ENCODE measurements at regions not wholly inside any gene's neighbourhood (a gene's known extent, or its start where the extent isn't known, plus 50 kb on each side); places are given as distances from the start of the nearest gene placed in this dataset.

GRCh38 chr1:61533546-61533945 lies 191.4 kb downstream of the TM2D1 start:
- Histone ChIP-seq H3K4me1 (ENCODE audit: low read depth, poor library complexity, severe bottlenecking) (peaks cover 14% of the 10 kb centered on the region), H3K4me2 (no peak overlapping the region), H2AFZ (ENCODE audit: low read depth) (no peak overlapping the region), H3K9ac (no peak overlapping the region), H3K36me3 (ENCODE audit: insufficient read depth) (no peaks in the 10 kb centered on the region), H3K4me3 (IDR thresholded peaks at IDR 0.05; ENCODE audit: insufficient read depth, low read depth, low read length) (no peak overlapping the region), H4K20me1 (ENCODE audit: insufficient read depth) (no peaks in the 10 kb centered on the region), H3K27me3 (ENCODE audit: insufficient read depth, low read depth) (no peaks in the 10 kb centered on the region), H3K79me2 (ENCODE audit: insufficient read depth, low read depth) (no peaks in the 10 kb centered on the region), H3K27ac (no peak overlapping the region)
- no peak for TF ChIP-seq CTCF (conservative IDR thresholded peaks at IDR 0.05; ENCODE audit: low read depth, low read length)

- Histone ChIP-seq H3K4me3 (IDR thresholded peaks at IDR 0.05; ENCODE audit: insufficient read depth, low read depth, low read length) (no peak overlapping the region), H3K27me3 (ENCODE audit: insufficient read depth, low read depth) (no peaks in the 10 kb centered on the region), H3K27ac (no peak overlapping the region), H3K4me2 (no peak overlapping the region), H3K36me3 (ENCODE audit: insufficient read depth) (no peaks in the 10 kb centered on the region), H2AFZ (ENCODE audit: low read depth) (no peak overlapping the region), H3K79me2 (ENCODE audit: insufficient read depth, low read depth) (no peaks in the 10 kb centered on the region), H3K4me1 (ENCODE audit: low read depth, poor library complexity, severe bottlenecking) (peaks cover 12% of the 10 kb centered on the region), H4K20me1 (ENCODE audit: insufficient read depth) (no peaks in the 10 kb centered on the region), H3K9ac (no peak overlapping the region)
- TF ChIP-seq CTCF (conservative IDR thresholded peaks at IDR 0.05; ENCODE audit: low read depth, low read length) = no peak
Observed at GRCh38 chr1:61531716-61532115, 193.2 kb downstream of the TM2D1 start.

GRCh38 chr1:61523893-61524605 lies 200.9 kb downstream of the TM2D1 start:
- peaks cover 5% of the 10 kb centered on the region for H3K4me1 ChIP-seq (ENCODE audit: low read depth, poor library complexity, severe bottlenecking)
- H3K4me3 ChIP-seq (IDR thresholded peaks at IDR 0.05; ENCODE audit: insufficient read depth, low read depth, low read length) = no peak overlapping the region
- H4K20me1 ChIP-seq (ENCODE audit: insufficient read depth) = no peaks in the 10 kb centered on the region
- TF ChIP-seq CTCF (conservative IDR thresholded peaks at IDR 0.05; ENCODE audit: low read depth, low read length) = no peak
- H3K4me2 ChIP-seq = no peak overlapping the region
- no peak overlapping the region for H3K9ac ChIP-seq
- H2AFZ ChIP-seq (ENCODE audit: low read depth) = no peak overlapping the region
- no peaks in the 10 kb centered on the region for H3K27me3 ChIP-seq (ENCODE audit: insufficient read depth, low read depth)
- no peak overlapping the region for H3K27ac ChIP-seq
- no peaks in the 10 kb centered on the region for H3K79me2 ChIP-seq (ENCODE audit: insufficient read depth, low read depth)
- no peaks in the 10 kb centered on the region for H3K36me3 ChIP-seq (ENCODE audit: insufficient read depth)

- Histone ChIP-seq H3K27me3 (ENCODE audit: insufficient read depth, low read depth) (no peaks in the 10 kb centered on the region), H3K36me3 (ENCODE audit: insufficient read depth) (no peaks in the 10 kb centered on the region), H4K20me1 (ENCODE audit: insufficient read depth) (no peaks in the 10 kb centered on the region), H3K79me2 (ENCODE audit: insufficient read depth, low read depth) (no peaks in the 10 kb centered on the region), H3K9ac (no peak overlapping the region), H3K4me1 (ENCODE audit: low read depth, poor library complexity, severe bottlenecking) (peaks cover 5% of the 10 kb centered on the region), H3K27ac (no peak overlapping the region), H2AFZ (ENCODE audit: low read depth) (no peak overlapping the region), H3K4me2 (no peak overlapping the region), H3K4me3 (IDR thresholded peaks at IDR 0.05; ENCODE audit: insufficient read depth, low read depth, low read length) (no peak overlapping the region)
- TF ChIP-seq CTCF (conservative IDR thresholded peaks at IDR 0.05; ENCODE audit: low read depth, low read length) = no peak
Observed at GRCh38 chr1:61523229-61523628, 201.7 kb downstream of the TM2D1 start.

All from KMS-11 (cell line).